Thyroid gland (tissue), 4 donors: ENCODE measurements at regions not wholly inside any gene's neighbourhood (a gene's known extent, or its start where the extent isn't known, plus 50 kb on each side); places are given as distances from the start of the nearest gene placed in this dataset.
A peak's percentile ranks its signal among the peaks of the same experiment; 100 is the strongest.
"Not testable (repeated sequence)": the region's sequence is repeated elsewhere in the genome, so short reads cannot be mapped to it uniquely, and the experiment has no call there.

Experiments used
- DNase-seq, 2 donors: peaks; one replicate each; pipeline ENCODE4 v3.0.0-alpha.2; 2019
- H3K27ac ChIP-seq, 3 donors: fragments of 200-600 bp; sonication (generic); 1 replicate in 2 of 3; 2 replicates in 1 of 3; pipeline ENCODE4 v1.5.1; 2016 to 2019; ENCODE audit warnings: mild to moderate bottlenecking in 1 of 3, moderate library complexity in 1 of 3
- H3K27me3 ChIP-seq: fragments of 200-600 bp; sonication (generic); one replicate; pipeline ENCODE4 v1.5.1; 2019
- H3K36me3 ChIP-seq, 2 donors: fragments of 200-600 bp; sonication (generic); one replicate each; pipeline ENCODE4 v1.5.1; 2016 to 2019
- H3K4me1 ChIP-seq, 2 donors: fragments of 200-600 bp; sonication (generic); one replicate each; pipeline ENCODE4 v1.5.1; 2017 to 2019
- H3K4me3 ChIP-seq, 3 donors: fragments of 200-600 bp; sonication (generic); replicated peaks in 1 of 3; 1 replicate in 2 of 3; 2 replicates in 1 of 3; pipeline ENCODE4 v1.5.1; 2016; ENCODE audit warnings: mild to moderate bottlenecking in 1 of 3
- H3K9me3 ChIP-seq: fragments of 200-600 bp; sonication (generic); one replicate; pipeline ENCODE4 v1.5.1; 2017
- POLR2A ChIP-seq, 2 donors: fragments of 450-650 bp; IDR thresholded peaks; one replicate each; pipeline ENCODE4 v1.6.1; 2017; ENCODE audit warnings: antibody characterized with exemption in 2 of 2, mild to moderate bottlenecking in 2 of 2, moderate library complexity in 1 of 2
- WGBS, 2 donors: methylation state at CpG; one replicate each; pipeline ENCODE4 v1.1.5; 2017; 5-methylcytosine and 5-hydroxymethylcytosine counted together
- intact Hi-C: fragments of 100-400 bp; cut with DNase I; formaldehyde crosslinking; loops from one replicate; pipeline ENCODE4 v1.15.1; 2023
- TF ChIP-seq, protein P1 (sequence below), 6 experiments: fragments of 200-600 bp in 3 of 6; fragments of 450-650 bp in 3 of 6; sonication (generic) in 3 of 6; IDR thresholded peaks; one replicate each; pipeline ENCODE4 v1.5.1; 2016 to 2019; ENCODE audit warnings: antibody characterized with exemption in 6 of 6, mild to moderate bottlenecking in 2 of 6, inconsistent platforms in 1 of 6, moderate library complexity in 1 of 6

DNA sequence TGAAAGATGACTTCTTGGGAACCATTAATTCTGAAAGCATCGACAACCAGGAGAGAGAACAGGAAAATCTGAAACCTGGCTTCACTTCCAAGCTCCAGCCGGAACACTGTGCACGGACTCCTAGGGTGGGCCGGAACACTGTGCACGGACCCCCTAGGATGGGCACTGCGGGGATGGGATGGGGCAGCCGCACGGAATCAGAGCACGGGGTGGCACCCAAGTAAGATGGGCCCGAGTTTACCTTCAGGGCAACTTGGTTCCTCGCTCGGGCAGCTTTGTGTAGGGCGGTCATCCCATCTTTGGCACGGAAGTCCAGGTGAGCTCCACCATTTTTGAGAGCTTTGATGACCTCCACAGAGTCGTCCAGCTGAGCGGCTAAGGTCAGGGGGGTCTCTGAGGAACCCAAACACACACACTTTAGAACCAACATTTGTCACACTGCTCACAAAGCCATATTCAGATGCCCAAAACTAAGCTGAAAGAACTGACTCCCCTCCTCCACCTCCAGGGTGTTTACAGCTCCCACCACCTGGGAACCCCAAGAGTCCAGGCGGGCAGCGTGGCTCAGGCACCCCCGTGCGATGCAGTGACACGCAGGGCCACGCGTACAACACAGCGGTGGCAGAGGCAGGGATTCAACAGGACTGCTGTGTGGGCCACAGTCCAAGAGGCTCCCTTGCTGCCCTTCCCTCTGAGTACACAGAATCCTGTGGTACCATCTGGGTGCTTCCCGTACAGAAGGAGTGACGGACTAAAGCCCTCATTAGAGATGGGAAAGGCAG lies 157.9 kb downstream of the SHANK2 start:
- DNase-seq: peak in 1 of 2 donors; percentile 33
- intact Hi-C loops: no loop called here

DNA sequence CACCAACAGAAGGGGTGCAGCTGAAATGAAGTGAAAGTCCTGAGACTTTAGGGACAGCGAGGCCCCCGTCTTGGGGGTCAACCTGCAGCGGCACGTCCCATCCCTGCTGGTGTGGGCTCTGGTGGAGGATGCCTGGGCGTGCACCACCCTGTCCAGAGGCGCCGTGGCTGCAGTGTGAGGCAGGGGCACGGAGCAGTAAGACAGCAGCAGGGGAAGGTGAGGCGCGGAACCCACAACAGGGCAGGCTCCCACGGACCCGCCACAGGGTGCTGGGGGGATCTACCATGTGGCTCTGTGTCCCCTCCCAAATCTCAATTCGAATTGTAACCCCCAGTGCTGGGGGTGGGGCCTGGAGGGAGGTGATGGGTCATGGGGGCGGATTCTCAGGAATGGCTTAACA lies 158.6 kb downstream of the SHANK2 start:
- TF ChIP-seq, protein P1, sequence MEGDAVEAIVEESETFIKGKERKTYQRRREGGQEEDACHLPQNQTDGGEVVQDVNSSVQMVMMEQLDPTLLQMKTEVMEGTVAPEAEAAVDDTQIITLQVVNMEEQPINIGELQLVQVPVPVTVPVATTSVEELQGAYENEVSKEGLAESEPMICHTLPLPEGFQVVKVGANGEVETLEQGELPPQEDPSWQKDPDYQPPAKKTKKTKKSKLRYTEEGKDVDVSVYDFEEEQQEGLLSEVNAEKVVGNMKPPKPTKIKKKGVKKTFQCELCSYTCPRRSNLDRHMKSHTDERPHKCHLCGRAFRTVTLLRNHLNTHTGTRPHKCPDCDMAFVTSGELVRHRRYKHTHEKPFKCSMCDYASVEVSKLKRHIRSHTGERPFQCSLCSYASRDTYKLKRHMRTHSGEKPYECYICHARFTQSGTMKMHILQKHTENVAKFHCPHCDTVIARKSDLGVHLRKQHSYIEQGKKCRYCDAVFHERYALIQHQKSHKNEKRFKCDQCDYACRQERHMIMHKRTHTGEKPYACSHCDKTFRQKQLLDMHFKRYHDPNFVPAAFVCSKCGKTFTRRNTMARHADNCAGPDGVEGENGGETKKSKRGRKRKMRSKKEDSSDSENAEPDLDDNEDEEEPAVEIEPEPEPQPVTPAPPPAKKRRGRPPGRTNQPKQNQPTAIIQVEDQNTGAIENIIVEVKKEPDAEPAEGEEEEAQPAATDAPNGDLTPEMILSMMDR (IDR thresholded peaks at IDR 0.05): no peak
- TF ChIP-seq POLR2A (IDR thresholded peaks at IDR 0.05): no peak
- 90 to 94% methylated on average over 3 to 14 of the region's 14 CpGs for WGBS, 2 donors

More for the DNA sequence above, 157.9 kb downstream of the SHANK2 start:
- WGBS, 2 donors: 88 to 94% methylated on average over 23 to 24 of the region's 26 CpGs
- no peak overlapping the region for H3K4me3 ChIP-seq
- TF ChIP-seq POLR2A (IDR thresholded peaks at IDR 0.05): no peak
- TF ChIP-seq, protein P1 (IDR thresholded peaks at IDR 0.05): no peak
- no peaks in the 10 kb centered on the region for H3K27me3 ChIP-seq
- H3K9me3 ChIP-seq: no peaks in the 10 kb centered on the region
- H3K36me3 ChIP-seq: no peaks in the 10 kb centered on the region
- H3K4me1 ChIP-seq: peaks cover 29 to 35% of the 10 kb centered on the region in 2 donors
- peak overlapping the region; percentile 85 to 88 (median 86) for H3K27ac ChIP-seq

DNA sequence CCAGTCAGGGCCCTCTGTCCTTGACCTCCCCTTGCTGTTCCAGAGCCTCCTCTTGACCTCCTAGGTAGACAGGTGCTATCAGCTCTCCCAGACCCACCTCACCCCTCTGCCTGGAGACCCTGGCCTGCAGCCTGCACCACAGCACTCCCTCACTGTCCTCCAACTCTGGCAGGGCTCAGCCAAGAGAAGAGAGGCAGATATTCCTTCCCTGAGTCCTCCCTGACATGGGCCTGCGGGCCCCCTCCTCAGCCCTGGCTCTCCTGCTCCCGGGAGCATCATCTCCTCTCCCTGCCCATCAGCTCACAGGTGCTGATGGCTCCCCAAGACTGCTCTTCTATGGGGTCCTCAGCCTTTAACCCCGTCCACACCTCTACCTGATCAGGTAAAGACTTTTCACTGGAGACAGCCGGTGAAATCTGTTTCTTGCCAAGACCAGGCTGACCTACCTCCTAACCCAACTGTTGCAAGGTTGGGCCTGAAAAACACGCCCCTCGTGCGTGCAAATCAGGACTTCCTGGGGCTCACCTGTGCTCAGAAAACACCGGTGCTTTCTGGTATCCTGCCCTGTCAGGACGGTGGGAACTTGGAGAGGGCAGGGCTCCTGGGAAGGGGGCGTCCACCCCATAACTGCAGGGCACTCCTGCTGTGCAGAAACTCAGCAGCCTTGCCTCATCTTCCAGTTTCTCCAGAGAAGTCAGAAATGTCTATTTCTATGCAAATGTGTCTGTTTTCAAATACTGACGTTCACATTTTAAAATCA lies 160.7 kb downstream of the SHANK2 start:
- TF ChIP-seq, protein P1 (IDR thresholded peaks at IDR 0.05): no peak
- TF ChIP-seq POLR2A (IDR thresholded peaks at IDR 0.05): no peak
- Histone ChIP-seq H3K9me3 (no peaks in the 10 kb centered on the region), H3K27ac (peak overlapping the region in 1 of 3 donors; percentile 43), H3K27me3 (no peaks in the 10 kb centered on the region), H3K4me3 (no peak overlapping the region), H3K4me1 (peaks cover 26 to 34% of the 10 kb centered on the region in 2 donors), H3K36me3 (no peaks in the 10 kb centered on the region)
- no peak for DNase-seq
- intact Hi-C loops: no loop called here
- 83 to 93% methylated on average over 10 to 11 of the region's 11 CpGs for WGBS, 2 donors

More for the DNA sequence above, 158.6 kb downstream of the SHANK2 start:
- Histone ChIP-seq H3K9me3 (no peaks in the 10 kb centered on the region), H3K4me3 (no peak overlapping the region), H3K27me3 (no peaks in the 10 kb centered on the region), H3K4me1 (peaks cover 29 to 35% of the 10 kb centered on the region in 2 donors), H3K27ac (peak overlapping the region; percentile 2 to 88 (median 86)), H3K36me3 (no peaks in the 10 kb centered on the region)
- DNase-seq: no peak
- intact Hi-C loops: no loop called here

DNA sequence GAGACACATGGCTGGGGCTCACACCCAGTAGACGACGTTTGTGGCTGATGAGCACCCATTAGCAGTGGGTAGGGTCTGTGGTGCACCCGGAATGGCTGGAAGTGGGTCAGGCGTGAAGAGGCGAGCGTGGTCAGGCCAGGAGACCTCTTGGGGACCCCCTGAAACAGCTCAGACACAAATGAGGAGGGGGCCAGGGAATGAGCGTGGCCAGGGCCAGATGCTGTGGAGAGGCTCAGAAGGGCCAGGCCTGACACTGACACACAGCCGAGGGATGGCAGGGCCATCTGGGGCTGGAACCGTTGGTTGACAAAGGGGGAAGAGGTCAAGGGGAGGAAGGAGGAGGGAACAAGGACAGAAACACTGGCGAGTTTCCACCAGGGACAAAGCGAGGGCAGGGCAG lies 162.8 kb downstream of the SHANK2 start:
- TF ChIP-seq, protein P1 (IDR thresholded peaks at IDR 0.05): no peak
- TF ChIP-seq POLR2A (IDR thresholded peaks at IDR 0.05): no peak
- H3K27me3 ChIP-seq: no peaks in the 10 kb centered on the region
- H3K36me3 ChIP-seq: no peaks in the 10 kb centered on the region
- WGBS, 2 donors: 85 to 87% methylated on average over 11 of the region's 11 CpGs
- H3K9me3 ChIP-seq: no peaks in the 10 kb centered on the region
- H3K4me1 ChIP-seq: peaks cover 8 to 16% of the 10 kb centered on the region in 2 donors
- intact Hi-C loops: no loop called here
- DNase-seq: no peak
- no peak overlapping the region for H3K27ac ChIP-seq
- no peak overlapping the region for H3K4me3 ChIP-seq

DNA sequence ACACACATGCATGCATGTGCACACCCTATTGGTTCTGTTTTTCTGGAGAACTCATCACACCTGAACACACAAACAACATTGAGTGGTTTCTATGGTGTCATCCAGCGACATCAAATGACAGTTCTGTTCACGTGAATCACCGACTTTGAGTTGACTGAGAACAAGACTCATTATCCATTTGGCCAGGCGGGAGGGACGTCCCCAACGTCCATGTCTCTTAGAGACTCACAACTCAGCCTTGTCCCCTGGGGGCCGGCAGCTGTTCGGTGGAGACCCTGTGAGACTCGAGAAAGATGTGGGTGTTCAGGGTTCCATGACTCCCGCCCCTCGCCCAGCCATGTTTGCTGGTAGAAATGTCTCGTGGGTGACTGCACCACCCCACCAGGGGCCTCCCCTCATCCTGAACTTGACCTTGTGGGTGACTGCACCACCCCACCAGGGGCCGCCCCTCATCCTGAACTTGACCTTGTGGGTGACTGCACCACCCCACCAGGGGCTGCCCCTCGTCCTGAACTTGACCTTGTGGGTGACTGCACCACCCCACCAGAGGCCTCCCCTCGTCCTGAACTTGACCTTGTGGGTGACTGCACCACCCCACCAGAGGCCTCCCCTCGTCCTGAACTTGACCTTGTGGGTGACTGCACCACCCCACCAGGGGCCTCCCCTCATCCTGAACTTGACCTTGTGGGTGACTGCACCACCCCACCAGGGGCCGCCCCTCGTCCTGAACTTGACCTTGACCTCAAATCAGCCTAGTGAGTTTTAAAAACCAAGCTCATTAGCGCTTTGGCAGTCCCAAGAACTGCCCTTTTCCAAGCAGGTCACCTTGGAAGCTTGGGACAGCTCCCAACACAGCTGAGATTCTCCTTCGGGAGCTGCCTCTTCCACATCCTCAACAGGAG lies 163.8 kb downstream of the SHANK2 start:
- intact Hi-C loops, DNase-seq, H3K9me3 ChIP-seq, H3K4me3 ChIP-seq, H3K27me3 ChIP-seq, H3K36me3 ChIP-seq, H3K4me1 ChIP-seq, H3K27ac ChIP-seq: not testable (repeated sequence)
- 92 to 95% methylated on average over 17 of the region's 20 CpGs for WGBS, 2 donors
